NT2/D1 (cell line): ENCODE measurements at regions not wholly inside any gene's neighbourhood (a gene's known extent, or its start where the extent isn't known, plus 50 kb on each side); places are given as distances from the start of the nearest gene placed in this dataset.

Experiments used
- SUZ12 ChIP-seq: IDR thresholded peaks from 2 replicates; pipeline ENCODE4 v1.6.1; 2011; ENCODE audit not compliant: insufficient read length, insufficient read depth; ENCODE audit errors: extremely low read depth
- ZNF274 ChIP-seq: IDR thresholded peaks from 2 replicates; pipeline ENCODE4 v1.6.1; 2011; ENCODE audit warnings: mild to moderate bottlenecking, low read depth, low read length

DNA sequence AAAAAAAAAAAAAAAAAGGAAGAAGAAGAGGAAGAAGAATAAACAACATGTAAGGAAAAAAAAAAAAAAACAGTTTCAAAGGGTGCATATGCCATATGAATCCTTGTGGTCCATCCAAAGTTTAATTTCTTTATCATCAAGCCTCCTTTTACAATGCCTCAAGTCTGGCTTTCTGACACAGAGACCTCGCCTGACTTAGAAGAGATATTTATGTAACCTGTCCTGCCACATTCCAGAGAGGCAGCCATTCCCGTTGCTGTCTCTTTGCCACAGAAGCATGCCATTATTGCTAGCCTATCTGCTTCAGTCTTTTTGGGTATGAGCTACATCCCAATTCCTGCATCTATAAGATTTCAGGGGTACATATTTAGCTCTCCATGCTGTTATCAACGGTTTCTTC is 596.7 kb upstream of the ATP2B1 start:
- TF ChIP-seq SUZ12 = no peak
- TF ChIP-seq ZNF274 = no peak
